ENCODE measurements at regions not wholly inside any gene's neighbourhood (a gene's known extent, or its start where the extent isn't known, plus 50 kb on each side); places are given as distances from the start of the nearest gene placed in this dataset.
"Not testable (repeated sequence)": the region's sequence is repeated elsewhere in the genome, so short reads cannot be mapped to it uniquely, and the experiment has no call there.

- no peak for ATAC-seq (ENCODE audit: low FRiP score)
- no peak for DNase-seq
- intact Hi-C loops (cut with DNase I) = no loop called here
- Histone ChIP-seq H3K27me3 (ENCODE audit: control insufficient read depth in 1 of 2, insufficient read depth in 2 of 2, low read length in 1 of 2) (no peaks in the 10 kb centered on the region), H3K4me1 (ENCODE audit: control insufficient read depth in 1 of 2, insufficient read depth in 2 of 2, low read length in 2 of 2) (no peaks in the 10 kb centered on the region), H3K27ac (ENCODE audit: low read depth in 1 of 2, low read length in 2 of 2) (no peak overlapping the region), H3K36me3 (ENCODE audit: control insufficient read depth in 1 of 2, insufficient read depth in 2 of 2, low read length in 1 of 2) (no peaks in the 10 kb centered on the region), H3K4me3 (ENCODE audit: low read length in 2 of 2) (no peak overlapping the region), H3K9me3 (ENCODE audit: control insufficient read depth, low read length) (no peaks in the 10 kb centered on the region)
- WGBS, 2 donors = 80 to 84% methylated on average over 8 of the region's 8 CpGs
Observed at GRCh38 chr21:15638856-15639549, 90.8 kb upstream of the USP25 start.

- H3K9me3 ChIP-seq (ENCODE audit: control insufficient read depth, low read length); H3K27me3 ChIP-seq (ENCODE audit: control insufficient read depth in 1 of 2, insufficient read depth in 2 of 2, low read length in 1 of 2); H3K4me3 ChIP-seq (ENCODE audit: low read length in 2 of 2); H3K27ac ChIP-seq (ENCODE audit: low read depth in 1 of 2, low read length in 2 of 2); H3K4me1 ChIP-seq (ENCODE audit: control insufficient read depth in 1 of 2, insufficient read depth in 2 of 2, low read length in 2 of 2); H3K36me3 ChIP-seq (ENCODE audit: control insufficient read depth in 1 of 2, insufficient read depth in 2 of 2, low read length in 1 of 2); DNase-seq; intact Hi-C loops (cut with DNase I); ATAC-seq (ENCODE audit: low FRiP score): not testable (repeated sequence)
- WGBS, 2 donors = 92 to 95% methylated on average over 3 of the region's 3 CpGs
Observed at GRCh38 chr21:15640113-15640512, 89.7 kb upstream of the USP25 start.

GRCh38 chr21:15644489-15644888, 85.3 kb upstream of the USP25 start:
- DNase-seq = no peak
- H3K9me3 ChIP-seq (ENCODE audit: control insufficient read depth, low read length) = no peaks in the 10 kb centered on the region
- no peak for ATAC-seq (ENCODE audit: low FRiP score)
- no peaks in the 10 kb centered on the region for H3K4me1 ChIP-seq (ENCODE audit: control insufficient read depth in 1 of 2, insufficient read depth in 2 of 2, low read length in 2 of 2)
- no peak overlapping the region for H3K4me3 ChIP-seq (ENCODE audit: low read length in 2 of 2)
- no peak overlapping the region for H3K27ac ChIP-seq (ENCODE audit: low read depth in 1 of 2, low read length in 2 of 2)
- H3K36me3 ChIP-seq (ENCODE audit: control insufficient read depth in 1 of 2, insufficient read depth in 2 of 2, low read length in 1 of 2) = no peaks in the 10 kb centered on the region
- WGBS, 2 donors = 80% methylated on average over 3 of the region's 3 CpGs
- intact Hi-C loops (cut with DNase I) = no loop called here
- H3K27me3 ChIP-seq (ENCODE audit: control insufficient read depth in 1 of 2, insufficient read depth in 2 of 2, low read length in 1 of 2) = no peaks in the 10 kb centered on the region

GRCh38 chr21:15645830-15646229, 84.0 kb upstream of the USP25 start:
- intact Hi-C loops (cut with DNase I) = no loop called here
- ATAC-seq (ENCODE audit: low FRiP score) (no peak), DNase-seq (no peak)
- Histone ChIP-seq H3K36me3 (ENCODE audit: control insufficient read depth in 1 of 2, insufficient read depth in 2 of 2, low read length in 1 of 2) (no peaks in the 10 kb centered on the region), H3K27ac (ENCODE audit: low read depth in 1 of 2, low read length in 2 of 2) (no peak overlapping the region), H3K4me3 (ENCODE audit: low read length in 2 of 2) (no peak overlapping the region), H3K27me3 (ENCODE audit: control insufficient read depth in 1 of 2, insufficient read depth in 2 of 2, low read length in 1 of 2) (no peaks in the 10 kb centered on the region), H3K9me3 (ENCODE audit: control insufficient read depth, low read length) (no peaks in the 10 kb centered on the region), H3K4me1 (ENCODE audit: control insufficient read depth in 1 of 2, insufficient read depth in 2 of 2, low read length in 2 of 2) (no peaks in the 10 kb centered on the region)
- 45 to 62% methylated on average over 4 of the region's 4 CpGs for WGBS, 2 donors

GRCh38 chr21:15650735-15651134, 79.0 kb upstream of the USP25 start:
- DNase-seq (no peak), ATAC-seq (ENCODE audit: low FRiP score) (no peak)
- intact Hi-C loops (cut with DNase I) = no loop called here
- Histone ChIP-seq H3K27me3 (ENCODE audit: control insufficient read depth in 1 of 2, insufficient read depth in 2 of 2, low read length in 1 of 2) (no peaks in the 10 kb centered on the region), H3K9me3 (ENCODE audit: control insufficient read depth, low read length) (no peaks in the 10 kb centered on the region), H3K27ac (ENCODE audit: low read depth in 1 of 2, low read length in 2 of 2) (no peak overlapping the region), H3K36me3 (ENCODE audit: control insufficient read depth in 1 of 2, insufficient read depth in 2 of 2, low read length in 1 of 2) (no peaks in the 10 kb centered on the region), H3K4me1 (ENCODE audit: control insufficient read depth in 1 of 2, insufficient read depth in 2 of 2, low read length in 2 of 2) (no peaks in the 10 kb centered on the region), H3K4me3 (ENCODE audit: low read length in 2 of 2) (no peak overlapping the region)
- 52 to 55% methylated on average over 3 of the region's 3 CpGs for WGBS, 2 donors

GRCh38 chr21:15651172-15651571, 78.6 kb upstream of the USP25 start:
- no peak for ATAC-seq (ENCODE audit: low FRiP score)
- no peak overlapping the region for H3K27ac ChIP-seq (ENCODE audit: low read depth in 1 of 2, low read length in 2 of 2)
- H3K36me3 ChIP-seq (ENCODE audit: control insufficient read depth in 1 of 2, insufficient read depth in 2 of 2, low read length in 1 of 2) = no peaks in the 10 kb centered on the region
- no peak for DNase-seq
- intact Hi-C loops (cut with DNase I) = no loop called here
- no peaks in the 10 kb centered on the region for H3K27me3 ChIP-seq (ENCODE audit: control insufficient read depth in 1 of 2, insufficient read depth in 2 of 2, low read length in 1 of 2)
- no peak overlapping the region for H3K4me3 ChIP-seq (ENCODE audit: low read length in 2 of 2)
- H3K9me3 ChIP-seq (ENCODE audit: control insufficient read depth, low read length) = no peaks in the 10 kb centered on the region
- H3K4me1 ChIP-seq (ENCODE audit: control insufficient read depth in 1 of 2, insufficient read depth in 2 of 2, low read length in 2 of 2) = no peaks in the 10 kb centered on the region
- WGBS, 2 donors = 48 to 57% methylated on average over 3 of the region's 3 CpGs

GRCh38 chr21:15653710-15654109, 76.1 kb upstream of the USP25 start:
- no peaks in the 10 kb centered on the region for H3K27me3 ChIP-seq (ENCODE audit: control insufficient read depth in 1 of 2, insufficient read depth in 2 of 2, low read length in 1 of 2)
- ATAC-seq (ENCODE audit: low FRiP score) (no peak), DNase-seq (no peak)
- no peak overlapping the region for H3K4me3 ChIP-seq (ENCODE audit: low read length in 2 of 2)
- 24 to 33% methylated on average over 2 of the region's 2 CpGs for WGBS, 2 donors
- H3K9me3 ChIP-seq (ENCODE audit: control insufficient read depth, low read length) = no peaks in the 10 kb centered on the region
- intact Hi-C loops (cut with DNase I) = no loop called here
- H3K27ac ChIP-seq (ENCODE audit: low read depth in 1 of 2, low read length in 2 of 2) = no peak overlapping the region
- H3K36me3 ChIP-seq (ENCODE audit: control insufficient read depth in 1 of 2, insufficient read depth in 2 of 2, low read length in 1 of 2) = no peaks in the 10 kb centered on the region
- no peaks in the 10 kb centered on the region for H3K4me1 ChIP-seq (ENCODE audit: control insufficient read depth in 1 of 2, insufficient read depth in 2 of 2, low read length in 2 of 2)

- Histone ChIP-seq H3K9me3 (ENCODE audit: control insufficient read depth, low read length) (no peaks in the 10 kb centered on the region), H3K36me3 (ENCODE audit: control insufficient read depth in 1 of 2, insufficient read depth in 2 of 2, low read length in 1 of 2) (no peaks in the 10 kb centered on the region), H3K27me3 (ENCODE audit: control insufficient read depth in 1 of 2, insufficient read depth in 2 of 2, low read length in 1 of 2) (no peaks in the 10 kb centered on the region), H3K4me1 (ENCODE audit: control insufficient read depth in 1 of 2, insufficient read depth in 2 of 2, low read length in 2 of 2) (no peaks in the 10 kb centered on the region), H3K27ac (ENCODE audit: low read depth in 1 of 2, low read length in 2 of 2) (no peak overlapping the region), H3K4me3 (ENCODE audit: low read length in 2 of 2) (no peak overlapping the region)
- intact Hi-C loops (cut with DNase I) = no loop called here
- ATAC-seq (ENCODE audit: low FRiP score) (no peak), DNase-seq (no peak)
- WGBS, 2 donors = 96 to 97% methylated on average over 6 of the region's 6 CpGs
Observed at GRCh38 chr21:15654171-15654570, 75.6 kb upstream of the USP25 start.

- Histone ChIP-seq H3K9me3 (ENCODE audit: control insufficient read depth, low read length) (no peaks in the 10 kb centered on the region), H3K27ac (ENCODE audit: low read depth in 1 of 2, low read length in 2 of 2) (no peak overlapping the region), H3K4me1 (ENCODE audit: control insufficient read depth in 1 of 2, insufficient read depth in 2 of 2, low read length in 2 of 2) (no peaks in the 10 kb centered on the region), H3K27me3 (ENCODE audit: control insufficient read depth in 1 of 2, insufficient read depth in 2 of 2, low read length in 1 of 2) (no peaks in the 10 kb centered on the region), H3K4me3 (ENCODE audit: low read length in 2 of 2) (no peak overlapping the region), H3K36me3 (ENCODE audit: control insufficient read depth in 1 of 2, insufficient read depth in 2 of 2, low read length in 1 of 2) (no peaks in the 10 kb centered on the region)
- 35 to 40% methylated on average over 3 of the region's 3 CpGs for WGBS, 2 donors
- ATAC-seq (ENCODE audit: low FRiP score) (no peak), DNase-seq (no peak)
- intact Hi-C loops (cut with DNase I) = no loop called here
Observed at GRCh38 chr21:15659753-15660422, 69.9 kb upstream of the USP25 start.
